Heart left ventricle (tissue), 16 donors: ENCODE measurements at regions not wholly inside any gene's neighbourhood (a gene's known extent, or its start where the extent isn't known, plus 50 kb on each side); places are given as distances from the start of the nearest gene placed in this dataset.

ENCODE experiments used
- ATAC-seq, 4 donors: fragments of 200-7000 bp; cut with Tn5 transposase; one replicate each; pipeline ENCODE4 v1.9.1; 2020 to 2022; ENCODE audit warnings: moderate library complexity in 4 of 4, mild to moderate bottlenecking in 3 of 4, moderate number of reproducible peaks in 1 of 4
- DNase-seq, 5 donors: peaks; one replicate each; pipeline ENCODE4 v3.0.0-alpha.2; 2020
- H3K27ac ChIP-seq, 12 donors: fragments of 200-600 bp; sonication (generic) in 4 of 12; one replicate each; pipeline versions ENCODE4 v1.5.0 to v1.8.0; 2016 to 2022; ENCODE audit warnings: mild to moderate bottlenecking in 2 of 12
- H3K27me3 ChIP-seq, 9 donors: fragments of 200-600 bp; sonication (generic) in 2 of 9; one replicate each; pipeline versions ENCODE4 v1.5.1 to v1.8.0; 2016 to 2022; ENCODE audit warnings: mild to moderate bottlenecking in 3 of 9
- H3K36me3 ChIP-seq, 9 donors: fragments of 200-600 bp; sonication (generic) in 2 of 9; one replicate each; pipeline versions ENCODE4 v1.5.0 to v1.8.0; 2018 to 2022; ENCODE audit warnings: mild to moderate bottlenecking in 2 of 9
- H3K4me1 ChIP-seq, 12 donors: fragments of 200-600 bp; sonication (generic) in 4 of 12; one replicate each; pipeline versions ENCODE4 v1.5.0 to v1.8.0; 2016 to 2022; ENCODE audit warnings: mild to moderate bottlenecking in 3 of 12
- H3K4me3 ChIP-seq, 12 donors: fragments of 200-600 bp; sonication (generic) in 4 of 12; one replicate each; pipeline versions ENCODE4 v1.5.0 to v1.8.0; 2017 to 2022; ENCODE audit warnings: mild to moderate bottlenecking in 9 of 12, moderate library complexity in 4 of 12
- H3K9me3 ChIP-seq, 12 donors: fragments of 200-600 bp; sonication (generic) in 4 of 12; one replicate each; pipeline versions ENCODE4 v1.5.0 to v1.8.0; 2016 to 2022; ENCODE audit warnings: mild to moderate bottlenecking in 1 of 12
- POLR2A ChIP-seq, 2 donors: fragments of 450-650 bp; IDR thresholded peaks; one replicate each; pipeline ENCODE4 v1.6.1; 2017; ENCODE audit warnings: antibody characterized with exemption in 2 of 2, mild to moderate bottlenecking in 2 of 2, moderate library complexity in 2 of 2
- WGBS, 4 donors: extraction: QIAGEN DNeasy Blood & Tissue Kit in 2 of 4; methylation state at CpG; one replicate each; pipeline versions ENCODE4 v1.1.5 to v1.1.7; 2013 to 2018; 5-methylcytosine and 5-hydroxymethylcytosine counted together
- intact Hi-C, 10 donors: fragments of 100-400 bp; cut with DNase I; formaldehyde crosslinking; loops; one replicate each; pipeline versions ENCODE4 v1.11.1 to v1.14.2; 2022
- TF ChIP-seq, protein P1 (sequence below), 12 donors: fragments of 200-600 bp; sonication (generic) in 4 of 12; IDR thresholded peaks; one replicate each; pipeline versions ENCODE4 v1.5.0 to v1.8.0; 2018 to 2022; ENCODE audit warnings: antibody characterized with exemption in 12 of 12, mild to moderate bottlenecking in 5 of 12
- donor health status: ischemic (EF 13 %, LVEDD 7.1; RV severe dilation, severe dysfunction).
- donor health status: healthy with polysubstance abuse.
- donor health status: DM: no; HTN: yes; CAD: no.
- donor health status: DM: no; HTN: no; CAD: no.
- donor health status: ischemic (EF 25% LVEDD 6.9; RV normal size, moderate dysfunction).
- donor health status: ischemic (EF 25% LVEDD 5.7; RV mildly dilated, moderate dysfunction).
- donor health status: healthy.
- donor health status: DM: yes; HTN: yes; CAD: no.
- donor health status: ischemic (EF 35%, LVEDD 5.7; RV mildly dilated, moderate dysfunction).
- donor health status: nonischemic (EF 11% LVEDD 7.7; RV severe dilation, severe dysfunction).
- donor health status: DM: yes; HTN: yes; CAD: no.
- donor health status: PGD.
- donor health status: ischemic (EF 29% LVEDD 5.4; RV normal size, mild dysfunction).
- donor health status: nonischemic (EF 23%, LVEDD 6.1; RV moderate dilation, normal function).

DNA sequence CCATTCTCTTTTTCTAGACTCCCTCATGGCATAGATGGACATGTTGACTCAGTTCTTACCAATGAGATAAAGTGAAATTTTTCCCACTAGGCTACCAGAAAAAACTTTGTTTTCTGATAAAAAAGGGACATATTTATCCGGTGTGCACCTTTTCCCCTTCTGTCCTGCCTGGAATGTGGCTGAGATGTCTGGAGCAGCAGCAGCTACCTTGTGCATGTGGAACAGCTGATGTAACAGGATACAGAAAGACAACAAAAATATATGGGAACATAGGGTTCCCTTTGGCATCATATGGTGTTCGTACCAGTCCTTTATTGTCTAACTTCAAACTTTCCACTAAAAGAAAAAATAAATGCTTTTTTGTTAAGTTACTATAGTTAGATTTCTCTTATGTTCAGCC is 460.2 kb upstream of the HS6ST1 start:
- TF ChIP-seq POLR2A (IDR thresholded peaks at IDR 0.05), result no peak
- TF ChIP-seq, protein P1, sequence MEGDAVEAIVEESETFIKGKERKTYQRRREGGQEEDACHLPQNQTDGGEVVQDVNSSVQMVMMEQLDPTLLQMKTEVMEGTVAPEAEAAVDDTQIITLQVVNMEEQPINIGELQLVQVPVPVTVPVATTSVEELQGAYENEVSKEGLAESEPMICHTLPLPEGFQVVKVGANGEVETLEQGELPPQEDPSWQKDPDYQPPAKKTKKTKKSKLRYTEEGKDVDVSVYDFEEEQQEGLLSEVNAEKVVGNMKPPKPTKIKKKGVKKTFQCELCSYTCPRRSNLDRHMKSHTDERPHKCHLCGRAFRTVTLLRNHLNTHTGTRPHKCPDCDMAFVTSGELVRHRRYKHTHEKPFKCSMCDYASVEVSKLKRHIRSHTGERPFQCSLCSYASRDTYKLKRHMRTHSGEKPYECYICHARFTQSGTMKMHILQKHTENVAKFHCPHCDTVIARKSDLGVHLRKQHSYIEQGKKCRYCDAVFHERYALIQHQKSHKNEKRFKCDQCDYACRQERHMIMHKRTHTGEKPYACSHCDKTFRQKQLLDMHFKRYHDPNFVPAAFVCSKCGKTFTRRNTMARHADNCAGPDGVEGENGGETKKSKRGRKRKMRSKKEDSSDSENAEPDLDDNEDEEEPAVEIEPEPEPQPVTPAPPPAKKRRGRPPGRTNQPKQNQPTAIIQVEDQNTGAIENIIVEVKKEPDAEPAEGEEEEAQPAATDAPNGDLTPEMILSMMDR (IDR thresholded peaks at IDR 0.05), result no peak
- no peaks in the 10 kb centered on the region for H3K36me3 ChIP-seq
- ATAC-seq, result no peak

DNA sequence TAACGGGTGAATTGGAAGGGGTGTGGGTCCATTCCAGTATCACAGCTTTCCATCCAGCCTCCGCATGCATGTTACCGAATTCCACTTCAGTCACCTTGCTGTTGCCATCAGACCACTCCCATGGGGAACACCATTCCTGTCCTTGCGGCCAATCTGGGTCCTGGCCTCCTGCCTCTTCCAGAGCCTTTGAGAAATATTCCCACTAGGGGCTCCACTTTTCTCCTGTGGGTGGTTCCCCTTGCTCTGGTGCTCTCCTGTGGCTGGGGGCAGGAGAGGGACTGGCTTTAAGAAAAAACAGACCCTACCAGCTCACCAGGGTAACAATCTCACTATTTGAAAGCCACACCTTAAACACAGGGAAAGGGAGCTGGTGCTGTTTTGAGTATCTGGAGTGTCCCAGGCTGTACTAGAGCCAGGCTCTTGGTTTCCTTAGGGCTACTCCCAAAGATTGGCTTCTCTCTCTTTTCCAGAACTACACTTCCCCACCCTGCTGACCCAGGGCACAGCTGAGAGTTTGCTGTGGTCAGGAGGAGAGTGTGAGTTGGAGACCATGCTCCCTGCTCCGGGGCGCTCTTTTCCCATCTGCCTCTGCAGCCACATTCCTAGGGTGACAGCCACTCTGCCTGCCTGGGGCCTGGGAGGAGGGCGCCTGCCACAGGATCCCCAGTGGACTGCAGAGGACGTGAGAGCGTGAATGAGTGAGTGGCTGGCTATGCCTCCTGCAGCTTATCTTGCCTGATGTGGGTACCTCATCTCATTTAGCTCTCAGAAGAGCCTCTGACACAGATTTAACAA is 460.8 kb upstream of the HS6ST1 start:
- intact Hi-C loops, result no loop called here
- 90 to 94% (median 93%) methylated on average over 7 to 9 of the region's 9 CpGs for WGBS, 4 donors
- H3K27ac ChIP-seq, result no peak overlapping the region

More for the DNA sequence above, 460.2 kb upstream of the HS6ST1 start:
- H3K4me3 ChIP-seq, result no peak overlapping the region
- intact Hi-C loops, result no loop called here
- H3K4me1 ChIP-seq, result peaks cover 0 to 21% (median 12%) of the 10 kb centered on the region in 12 donors
- H3K27ac ChIP-seq, result no peak overlapping the region
- H3K27me3 ChIP-seq, result no peaks in the 10 kb centered on the region
- H3K9me3 ChIP-seq, result no peaks in the 10 kb centered on the region
- 92 to 95% (median 94%) methylated on average over 2 of the region's 2 CpGs for WGBS, 4 donors
- DNase-seq, result no peak

DNA sequence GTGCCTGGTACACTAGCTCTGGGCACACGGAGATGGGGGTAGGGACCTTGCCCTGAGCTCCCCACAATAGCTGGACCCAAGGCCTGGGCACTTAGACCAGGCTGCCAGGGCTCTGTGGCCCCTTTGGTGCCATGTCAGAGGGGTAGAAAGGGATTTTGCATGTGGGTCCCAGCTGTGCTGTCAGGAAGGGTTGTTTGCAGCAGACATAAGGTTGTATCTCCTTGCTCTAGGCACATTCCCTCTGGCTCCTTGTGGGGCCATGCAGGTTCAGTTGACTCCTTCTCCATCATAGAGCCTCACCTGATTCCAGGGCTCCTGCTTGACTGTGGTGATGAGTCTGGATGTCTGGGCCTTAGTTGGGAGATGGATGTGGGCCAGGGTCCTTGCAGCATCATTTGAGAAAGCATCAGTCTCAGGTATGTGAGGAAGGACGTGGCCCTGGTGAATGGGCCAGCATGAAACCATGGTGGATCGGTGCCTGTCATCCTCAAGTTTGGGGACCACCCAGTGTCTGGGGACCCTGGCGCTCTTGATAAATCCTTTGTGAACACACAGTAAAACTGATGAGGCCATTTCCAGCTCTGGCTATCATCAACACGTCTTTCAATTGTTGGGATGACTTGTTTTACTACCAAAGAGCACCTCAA is 461.9 kb upstream of the HS6ST1 start:
- H3K9me3 ChIP-seq, result no peaks in the 10 kb centered on the region
- intact Hi-C loops, result no loop called here
- H3K27me3 ChIP-seq, result no peaks in the 10 kb centered on the region
- no peaks in the 10 kb centered on the region for H3K36me3 ChIP-seq
- H3K4me3 ChIP-seq, result no peak overlapping the region
- ATAC-seq, result no peak
- no peak overlapping the region for H3K27ac ChIP-seq
- TF ChIP-seq, protein P1 (IDR thresholded peaks at IDR 0.05), result no peak
- no peak for TF ChIP-seq POLR2A (IDR thresholded peaks at IDR 0.05)
- WGBS, 4 donors, result 87 to 92% (median 90%) methylated on average over 5 of the region's 5 CpGs
- peak in 1 of 5 donors; percentile 10 for DNase-seq
- peaks cover 0 to 4% (median 0%) of the 10 kb centered on the region in 12 donors for H3K4me1 ChIP-seq

More for the DNA sequence above, 460.8 kb upstream of the HS6ST1 start:
- TF ChIP-seq POLR2A (IDR thresholded peaks at IDR 0.05), result no peak
- TF ChIP-seq, protein P1 (IDR thresholded peaks at IDR 0.05), result no peak
- DNase-seq (peak in 1 of 5 donors; percentile 9), ATAC-seq (peak in 1 of 4 donors; percentile 19)
- Histone ChIP-seq H3K36me3 (no peaks in the 10 kb centered on the region), H3K9me3 (no peaks in the 10 kb centered on the region), H3K4me1 (peaks cover 0 to 14% (median 7%) of the 10 kb centered on the region in 12 donors), H3K4me3 (no peak overlapping the region), H3K27me3 (no peaks in the 10 kb centered on the region)

DNA sequence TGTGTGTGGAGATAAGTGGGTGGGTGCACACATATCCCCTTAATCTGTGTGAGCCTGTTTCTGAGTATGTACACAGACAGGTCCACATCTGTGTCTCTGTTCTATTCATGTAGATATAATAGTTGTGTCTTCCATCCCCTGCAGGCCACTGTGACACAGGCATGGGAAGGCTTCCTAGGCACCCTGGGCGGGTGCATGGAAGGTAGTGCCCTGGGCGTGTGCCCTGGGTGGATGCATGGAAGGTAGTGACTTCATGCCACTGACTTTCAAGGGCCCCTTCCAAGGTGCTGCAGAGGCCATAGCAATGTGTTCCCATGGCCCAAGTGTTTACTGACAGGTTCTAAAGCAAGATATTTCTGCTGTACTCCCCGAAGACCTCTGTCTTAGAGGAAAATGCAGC is 462.5 kb upstream of the HS6ST1 start:
- H3K36me3 ChIP-seq, result no peaks in the 10 kb centered on the region
- intact Hi-C loops, result no loop called here
- no peak for DNase-seq
- H3K9me3 ChIP-seq, result no peaks in the 10 kb centered on the region
- WGBS, 4 donors, result 87 to 92% (median 90%) methylated on average over 1 to 3 of the region's 3 CpGs
- no peaks in the 10 kb centered on the region for H3K4me1 ChIP-seq
- TF ChIP-seq, protein P1 (IDR thresholded peaks at IDR 0.05), result no peak
- TF ChIP-seq POLR2A (IDR thresholded peaks at IDR 0.05), result no peak
- H3K27me3 ChIP-seq, result no peaks in the 10 kb centered on the region
- H3K4me3 ChIP-seq, result no peak overlapping the region
- no peak overlapping the region for H3K27ac ChIP-seq
- ATAC-seq, result no peak
